ENCODE measurements at regions not wholly inside any gene's neighbourhood (a gene's known extent, or its start where the extent isn't known, plus 50 kb on each side); places are given as distances from the start of the nearest gene placed in this dataset.

DNA sequence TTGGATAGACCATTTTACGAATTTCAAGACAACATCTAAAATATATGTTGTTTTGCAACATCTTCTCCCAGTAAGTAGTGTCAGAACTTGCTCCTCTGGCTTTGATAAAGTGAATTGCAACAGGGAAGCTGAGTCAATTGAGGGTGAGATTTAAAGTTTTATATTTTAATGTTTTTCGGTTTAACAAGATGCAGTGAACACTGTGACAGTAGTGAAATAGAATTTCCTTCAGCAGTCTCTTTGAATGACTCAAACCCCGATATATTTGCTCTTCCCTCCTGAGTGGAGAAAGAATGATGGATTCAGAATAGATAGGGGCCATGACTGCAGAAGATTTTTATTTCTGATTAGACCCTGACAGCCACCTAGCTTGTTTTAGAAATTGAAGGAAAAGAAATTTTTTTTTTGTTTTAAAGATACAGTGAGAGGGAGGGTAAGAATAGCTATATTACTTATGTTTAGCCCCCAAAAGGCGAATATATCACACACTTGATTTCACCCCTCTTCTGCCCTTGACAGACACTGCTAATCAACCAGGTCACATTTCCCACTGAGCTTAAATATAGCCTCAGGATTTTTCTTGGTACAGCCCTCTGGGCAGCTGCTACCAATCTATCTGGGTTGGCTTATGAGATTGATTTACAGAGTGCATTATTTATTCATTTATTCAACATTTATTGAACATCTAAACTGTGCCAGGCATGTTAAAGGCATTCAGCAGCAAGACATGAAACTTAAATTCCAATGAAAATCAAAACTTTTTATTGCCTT, 183.3 kb upstream of the ADAMTS9 start:
- TF ChIP-seq, protein P1, sequence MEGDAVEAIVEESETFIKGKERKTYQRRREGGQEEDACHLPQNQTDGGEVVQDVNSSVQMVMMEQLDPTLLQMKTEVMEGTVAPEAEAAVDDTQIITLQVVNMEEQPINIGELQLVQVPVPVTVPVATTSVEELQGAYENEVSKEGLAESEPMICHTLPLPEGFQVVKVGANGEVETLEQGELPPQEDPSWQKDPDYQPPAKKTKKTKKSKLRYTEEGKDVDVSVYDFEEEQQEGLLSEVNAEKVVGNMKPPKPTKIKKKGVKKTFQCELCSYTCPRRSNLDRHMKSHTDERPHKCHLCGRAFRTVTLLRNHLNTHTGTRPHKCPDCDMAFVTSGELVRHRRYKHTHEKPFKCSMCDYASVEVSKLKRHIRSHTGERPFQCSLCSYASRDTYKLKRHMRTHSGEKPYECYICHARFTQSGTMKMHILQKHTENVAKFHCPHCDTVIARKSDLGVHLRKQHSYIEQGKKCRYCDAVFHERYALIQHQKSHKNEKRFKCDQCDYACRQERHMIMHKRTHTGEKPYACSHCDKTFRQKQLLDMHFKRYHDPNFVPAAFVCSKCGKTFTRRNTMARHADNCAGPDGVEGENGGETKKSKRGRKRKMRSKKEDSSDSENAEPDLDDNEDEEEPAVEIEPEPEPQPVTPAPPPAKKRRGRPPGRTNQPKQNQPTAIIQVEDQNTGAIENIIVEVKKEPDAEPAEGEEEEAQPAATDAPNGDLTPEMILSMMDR (IDR thresholded peaks at IDR 0.05; ENCODE audit: low read depth, low read length): peak; percentile 14

DNA sequence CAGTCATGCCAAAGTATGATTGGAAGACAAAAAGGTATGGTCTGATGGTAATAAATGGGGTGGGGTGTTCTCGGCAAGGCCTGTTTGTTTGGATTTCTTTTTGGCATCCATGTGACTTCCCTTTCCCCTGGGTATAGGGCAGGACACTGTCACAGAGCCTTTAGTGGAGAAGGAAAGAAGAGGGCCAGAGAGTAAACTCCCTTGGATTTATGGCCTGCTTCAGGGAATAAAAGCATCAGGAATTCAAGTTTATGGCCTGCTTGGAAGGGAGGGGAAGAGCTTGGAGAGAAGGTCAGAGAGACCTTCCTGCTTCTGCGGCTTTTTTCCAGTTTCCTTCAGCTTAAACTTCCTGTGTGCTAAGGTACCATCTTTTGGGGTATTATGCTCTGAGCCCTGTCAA, 179.4 kb upstream of the ADAMTS9 start:
- DNase-seq (ENCODE audit: low read depth in 2 of 2): no peak
- TF ChIP-seq, protein P1 (IDR thresholded peaks at IDR 0.05; ENCODE audit: low read depth, low read length): no peak

More for the DNA sequence above, 183.3 kb upstream of the ADAMTS9 start:
- no peak overlapping the region for H3K4me3 ChIP-seq (replicated peaks in 1 of 2; ENCODE audit: low read depth in 2 of 2, low read length in 2 of 2)
- DNase-seq (ENCODE audit: low read depth in 2 of 2): peak in 1 of 2 donors; percentile 9

GRCh38 chr3:64865839-64866570, 178.2 kb upstream of the ADAMTS9 start:
- TF ChIP-seq, protein P1 (IDR thresholded peaks at IDR 0.05; ENCODE audit: low read depth, low read length): no peak
- H3K4me3 ChIP-seq (replicated peaks in 1 of 2; ENCODE audit: low read depth in 2 of 2, low read length in 2 of 2): no peak overlapping the region
- no peak for DNase-seq (ENCODE audit: low read depth in 2 of 2)

More for the DNA sequence above, 179.4 kb upstream of the ADAMTS9 start:
- no peak overlapping the region for H3K4me3 ChIP-seq (replicated peaks in 1 of 2; ENCODE audit: low read depth in 2 of 2, low read length in 2 of 2)

- no peak overlapping the region for H3K4me3 ChIP-seq (replicated peaks in 1 of 2; ENCODE audit: low read depth in 2 of 2, low read length in 2 of 2)
- TF ChIP-seq, protein P1 (IDR thresholded peaks at IDR 0.05; ENCODE audit: low read depth, low read length): no peak
- DNase-seq (ENCODE audit: low read depth in 2 of 2): no peak
These were observed 175.7 kb upstream of the ADAMTS9 start for GRCh38 chr3:64863226-64864212.

DNA sequence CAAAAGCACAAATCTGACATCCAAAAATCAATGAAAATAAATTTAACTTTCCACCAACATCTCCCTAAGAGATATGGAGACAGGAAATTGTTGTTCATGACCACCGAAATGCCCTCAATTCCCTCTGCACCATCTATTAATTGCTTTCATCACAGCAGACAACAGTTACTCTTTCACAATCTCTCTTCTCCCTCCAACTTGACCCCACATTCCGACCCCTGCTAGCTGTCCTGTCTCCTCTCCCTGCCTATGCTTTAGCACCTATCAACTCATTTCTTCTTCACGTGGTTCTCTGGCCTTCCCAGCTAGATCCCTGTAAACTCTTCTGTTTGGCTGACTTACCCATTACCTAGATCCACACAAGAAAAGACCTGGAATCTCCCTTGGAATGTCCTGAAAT, 173.9 kb upstream of the ADAMTS9 start:
- TF ChIP-seq, protein P1 (IDR thresholded peaks at IDR 0.05; ENCODE audit: low read depth, low read length): no peak
- H3K4me3 ChIP-seq (replicated peaks in 1 of 2; ENCODE audit: low read depth in 2 of 2, low read length in 2 of 2): no peak overlapping the region
- DNase-seq (ENCODE audit: low read depth in 2 of 2): peak in 1 of 2 donors; percentile 20

DNA sequence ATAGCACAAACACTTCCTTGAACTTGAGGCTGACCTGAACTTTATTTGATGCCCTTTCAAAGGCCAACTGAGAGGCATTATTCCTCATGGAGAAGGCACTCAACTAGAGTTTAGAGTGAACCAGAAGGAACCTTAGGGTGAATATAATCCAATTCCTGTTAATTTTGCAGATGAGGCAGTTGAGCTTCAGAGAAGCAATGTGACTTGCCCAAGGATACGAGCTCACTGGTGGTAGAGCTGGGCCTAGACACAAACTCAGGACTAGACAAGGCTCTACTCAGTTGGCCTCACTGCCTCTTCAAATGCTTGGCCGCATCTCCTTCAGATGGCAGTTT, 172.7 kb upstream of the ADAMTS9 start:
- TF ChIP-seq, protein P1 (IDR thresholded peaks at IDR 0.05; ENCODE audit: low read depth, low read length): no peak
- DNase-seq (ENCODE audit: low read depth in 2 of 2): no peak
- H3K4me3 ChIP-seq (replicated peaks in 1 of 2; ENCODE audit: low read depth in 2 of 2, low read length in 2 of 2): no peak overlapping the region
